GM12892 (cell line): ENCODE measurements at regions not wholly inside any gene's neighbourhood (a gene's known extent, or its start where the extent isn't known, plus 50 kb on each side); places are given as distances from the start of the nearest gene placed in this dataset.

Source experiments
- POLR2A ChIP-seq: IDR thresholded peaks from 2 replicates; pipeline ENCODE4 v1.6.1; 2011; ENCODE audit warnings: low read depth, low read length, control low read depth
- POLR2AphosphoS5 ChIP-seq: IDR thresholded peaks from 2 replicates; pipeline ENCODE4 v1.6.1; 2011; ENCODE audit warnings: low read depth, low read length, control low read depth
- TAF1 ChIP-seq: IDR thresholded peaks from 2 replicates; pipeline ENCODE4 v1.6.1; 2011; ENCODE audit warnings: low read depth, mild to moderate bottlenecking, control low read depth, low read length, borderline replicate concordance

DNA sequence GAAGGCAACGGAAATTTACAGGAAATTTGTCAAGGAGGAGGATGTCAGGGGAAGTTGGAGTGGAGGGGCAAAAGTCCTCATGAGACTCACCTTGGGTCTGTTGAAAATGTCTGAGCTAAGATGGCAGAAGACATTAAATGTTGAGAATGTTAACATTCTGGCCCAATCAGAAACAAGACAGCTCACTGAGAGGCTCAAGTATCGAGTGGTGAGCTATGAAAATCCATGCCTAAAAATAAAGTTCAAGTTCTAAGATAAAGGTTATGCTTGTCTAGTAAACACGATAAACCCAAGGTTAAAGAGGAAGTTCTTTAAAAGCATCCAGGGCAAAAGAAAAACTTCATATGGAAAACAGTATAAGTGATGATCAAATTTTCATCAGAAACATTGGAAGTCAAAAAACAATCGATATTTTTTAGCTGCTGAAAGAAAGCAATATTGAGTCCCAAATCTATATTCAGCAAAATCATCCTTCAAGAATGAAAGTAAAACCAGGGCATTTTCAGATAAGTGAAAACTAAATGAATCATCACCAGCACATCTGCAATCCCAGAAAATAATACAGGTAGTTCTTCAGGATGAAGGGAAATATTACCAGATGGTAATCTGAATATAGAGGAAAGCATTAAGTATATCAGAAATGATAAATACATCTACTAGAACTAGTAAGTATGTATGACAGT is 462.4 kb downstream of the TLL1 start:
- no peak for TF ChIP-seq POLR2A
- no peak for TF ChIP-seq POLR2AphosphoS5
- TF ChIP-seq TAF1: no peak
